Epithelial cell of proximal tubule (primary cell): ENCODE measurements at regions not wholly inside any gene's neighbourhood (a gene's known extent, or its start where the extent isn't known, plus 50 kb on each side); places are given as distances from the start of the nearest gene placed in this dataset.

Source experiments
- DNase-seq: peaks from one replicate; pipeline ENCODE4 v3.0.0-alpha.2; 2011; ENCODE audit warnings: low read depth
- H3K4me3 ChIP-seq: 2 replicates; pipeline ENCODE4 v1.5.1; 2011; ENCODE audit warnings: low read depth, mild to moderate bottlenecking, low read length
- CTCF ChIP-seq: conservative IDR thresholded peaks from 2 replicates; pipeline ENCODE4 v1.5.1; 2012; ENCODE audit warnings: low read depth, mild to moderate bottlenecking, low read length

DNA sequence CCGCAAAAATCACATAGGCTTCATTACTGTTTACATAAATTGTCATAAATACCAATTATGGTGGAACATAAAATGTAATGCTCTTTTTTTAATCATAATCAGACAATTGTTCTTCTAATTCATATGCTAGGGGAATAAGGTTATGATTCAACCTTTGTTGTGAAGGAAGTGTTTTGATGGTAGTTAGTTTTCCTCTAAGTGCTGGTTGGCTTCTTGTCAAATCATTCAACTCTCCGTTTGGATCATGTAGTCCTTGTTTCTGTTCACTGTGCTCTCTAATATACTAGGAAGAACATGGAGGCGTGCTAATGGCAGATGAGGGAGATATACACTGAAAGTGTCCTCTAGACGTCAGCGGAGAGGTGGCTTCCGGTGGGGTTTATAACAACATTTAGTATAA, 1938.0 kb upstream of the PIK3C3 start:
- no peak overlapping the region for H3K4me3 ChIP-seq
- no peak for TF ChIP-seq CTCF
- DNase-seq, result no peak

GRCh38 chr18:40016405-40016804, 1938.6 kb upstream of the PIK3C3 start:
- no peak overlapping the region for H3K4me3 ChIP-seq
- no peak for TF ChIP-seq CTCF
- DNase-seq, result no peak

DNA sequence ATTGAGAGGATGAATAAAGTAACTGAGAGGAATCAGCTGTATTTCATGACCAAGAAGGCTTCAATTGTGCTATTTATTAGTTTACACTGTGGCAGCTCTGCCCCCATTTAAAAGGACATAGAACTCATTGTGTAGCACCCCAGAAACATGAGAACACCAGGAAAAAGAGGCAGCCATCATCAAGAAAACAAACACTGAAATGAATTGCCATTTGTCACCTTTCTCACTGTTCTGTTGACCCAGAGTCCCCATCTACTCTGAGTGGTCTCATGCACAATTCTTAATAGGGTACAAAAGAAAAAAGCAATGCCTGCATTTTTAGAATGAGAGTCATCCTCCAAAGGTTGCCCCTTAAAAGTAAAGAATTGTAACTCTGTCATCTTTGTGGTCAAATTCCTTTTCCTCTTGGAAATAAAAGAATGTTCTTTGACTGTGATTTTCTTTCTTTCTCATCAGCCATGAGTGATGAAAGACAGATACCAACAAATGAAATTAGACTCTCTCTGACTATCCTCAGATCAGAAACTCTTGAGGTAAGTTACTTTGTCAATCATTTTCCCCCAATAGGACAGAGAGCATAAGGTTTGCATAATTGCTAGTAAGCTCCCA, 1941.9 kb upstream of the PIK3C3 start:
- H3K4me3 ChIP-seq, result no peak overlapping the region
- no peak for DNase-seq
- TF ChIP-seq CTCF, result no peak

DNA sequence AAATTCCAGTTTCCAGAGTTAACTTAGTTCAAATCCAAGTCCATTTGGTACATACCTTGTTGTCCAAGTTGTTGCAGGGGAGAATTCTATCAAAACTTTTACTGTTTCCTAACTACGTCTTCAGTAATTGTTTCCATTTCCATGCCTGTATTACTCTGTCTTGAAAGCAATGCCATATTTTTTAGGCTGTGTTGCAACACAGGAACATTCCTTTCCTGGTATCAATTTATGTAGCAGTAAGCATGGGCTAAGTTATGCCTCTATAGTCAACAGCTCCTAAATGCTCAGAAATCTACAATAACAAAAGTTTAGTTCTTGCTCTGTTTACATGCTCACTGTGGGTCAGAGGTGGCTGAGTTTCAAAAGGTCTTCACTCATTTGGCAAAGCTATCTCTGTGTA, 1943.8 kb upstream of the PIK3C3 start:
- no peak for TF ChIP-seq CTCF
- no peak overlapping the region for H3K4me3 ChIP-seq
- DNase-seq, result no peak

DNA sequence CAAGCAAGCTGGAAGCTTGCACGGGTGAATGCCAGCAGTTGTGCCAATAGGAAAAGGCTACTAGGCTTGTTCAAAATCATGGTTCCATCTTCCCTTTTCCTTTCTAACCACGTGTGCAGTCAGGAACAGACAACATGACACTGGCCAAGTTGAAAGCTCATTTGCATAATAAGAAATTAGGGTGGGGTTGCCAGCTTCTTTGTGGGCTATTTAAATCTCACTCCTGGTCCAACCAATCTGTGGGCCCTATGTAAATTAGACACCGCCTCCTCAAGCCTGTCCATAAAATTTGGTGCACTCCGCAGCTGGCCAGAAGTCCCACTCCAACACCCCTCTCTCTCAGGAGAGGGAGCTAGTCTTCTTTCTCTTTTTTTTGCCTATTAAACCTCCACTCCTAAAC, 1948.4 kb upstream of the PIK3C3 start:
- no peak for TF ChIP-seq CTCF
- no peak overlapping the region for H3K4me3 ChIP-seq
- no peak for DNase-seq

- DNase-seq, result no peak
- no peak for TF ChIP-seq CTCF
- no peak overlapping the region for H3K4me3 ChIP-seq
These were observed 1950.8 kb upstream of the PIK3C3 start for GRCh38 chr18:40004246-40004645.

DNA sequence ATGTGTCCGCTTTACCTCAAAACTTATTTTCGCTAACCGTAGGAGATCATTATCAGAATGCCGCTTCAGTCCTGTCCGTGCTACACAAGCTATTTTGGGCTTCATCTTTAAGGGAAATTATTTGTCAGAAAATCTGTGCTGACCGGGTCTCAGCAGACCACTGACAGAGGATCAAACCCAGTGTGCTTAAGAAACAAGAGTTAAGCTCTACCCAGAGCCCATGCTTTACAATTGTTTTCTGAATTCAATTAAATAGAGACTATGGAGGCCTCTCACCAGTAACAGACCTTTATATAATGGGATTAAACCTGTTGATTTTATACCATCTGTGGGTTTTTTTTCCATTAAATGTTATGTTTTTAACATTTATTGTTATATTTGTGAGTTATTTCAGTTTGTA, 1956.7 kb upstream of the PIK3C3 start:
- no peak for TF ChIP-seq CTCF
- no peak for DNase-seq
- no peak overlapping the region for H3K4me3 ChIP-seq
